ENCODE measurements at regions not wholly inside any gene's neighbourhood (a gene's known extent, or its start where the extent isn't known, plus 50 kb on each side); places are given as distances from the start of the nearest gene placed in this dataset.

- no peaks in the 10 kb centered on the region for H3K36me3 ChIP-seq (ENCODE audit: control insufficient read depth, insufficient read depth, low read length)
- no peaks in the 10 kb centered on the region for H3K36me3 Mint-ChIP-seq (ENCODE audit: low read depth)
- no peak overlapping the region for H3K4me3 Mint-ChIP-seq
- no peak overlapping the region for H3K27ac Mint-ChIP-seq
- peak overlapping the region; percentile 34 for H3K27ac ChIP-seq (ENCODE audit: low read depth, low read length)
- peaks cover 63% of the 10 kb centered on the region for H3K27me3 ChIP-seq (ENCODE audit: control insufficient read depth, insufficient read depth, low read length, poor library complexity, severe bottlenecking)
- TF ChIP-seq CTCF (conservative IDR thresholded peaks at IDR 0.05), result no peak
- no peak for DNase-seq
- H3K9ac ChIP-seq (ENCODE audit: extremely low read depth, low read length, poor library complexity, severe bottlenecking), result no peak overlapping the region
- no peak overlapping the region for H3K4me3 ChIP-seq (ENCODE audit: low read length)
- peaks cover under 1% of the 10 kb centered on the region for H3K9me3 Mint-ChIP-seq
- H3K27me3 Mint-ChIP-seq (ENCODE audit: insufficient read depth), result peaks cover 79% of the 10 kb centered on the region
- peaks cover 15% of the 10 kb centered on the region for H3K4me1 Mint-ChIP-seq
- no peaks in the 10 kb centered on the region for H3K4me1 ChIP-seq (ENCODE audit: control insufficient read depth, insufficient read depth, low read length)
- H3K9me3 ChIP-seq (ENCODE audit: control insufficient read depth, low read length), result no peaks in the 10 kb centered on the region
- WGBS, 2 experiments (ENCODE audit: insufficient coverage in 1 of 2, insufficient read length in 1 of 2), result 90 to 91% methylated on average over 9 to 10 of the region's 10 CpGs
Measured at GRCh38 chr1:84759756-84760155, 69.5 kb upstream of the SSX2IP start.

DNA sequence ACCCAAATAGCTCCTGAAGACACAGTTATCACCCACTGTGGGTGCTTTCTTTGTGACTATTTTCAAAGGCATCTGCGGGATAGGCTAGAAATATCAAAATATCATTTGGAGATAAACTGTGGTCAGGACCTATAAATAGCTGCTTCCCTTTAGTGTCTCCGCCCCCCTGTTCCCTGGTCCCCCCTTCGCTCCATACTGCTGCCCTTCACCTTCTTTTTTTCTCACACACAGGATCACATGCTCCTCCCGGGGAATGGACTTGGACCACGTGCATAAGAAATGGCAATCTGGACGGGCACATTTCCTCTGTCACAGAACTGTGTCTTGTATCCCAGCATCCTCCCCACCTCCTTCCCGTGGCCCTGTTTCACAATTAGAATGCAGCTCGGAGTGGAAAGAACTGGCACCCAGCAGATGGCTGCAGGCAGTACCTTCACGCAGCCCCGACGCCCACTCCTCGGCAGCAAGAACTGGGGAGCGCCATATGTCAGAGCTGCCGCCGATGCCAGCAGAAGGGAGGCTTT, 68.8 kb upstream of the SSX2IP start:
- no peak overlapping the region for H3K4me3 Mint-ChIP-seq
- no peaks in the 10 kb centered on the region for H3K9me3 Mint-ChIP-seq
- H3K27ac ChIP-seq (ENCODE audit: low read depth, low read length), result no peak overlapping the region
- H3K27me3 ChIP-seq (ENCODE audit: control insufficient read depth, insufficient read depth, low read length, poor library complexity, severe bottlenecking), result peaks cover 56% of the 10 kb centered on the region
- H3K27ac Mint-ChIP-seq, result no peak overlapping the region
- H3K36me3 ChIP-seq (ENCODE audit: control insufficient read depth, insufficient read depth, low read length), result no peaks in the 10 kb centered on the region
- no peaks in the 10 kb centered on the region for H3K9me3 ChIP-seq (ENCODE audit: control insufficient read depth, low read length)
- peaks cover 14% of the 10 kb centered on the region for H3K4me1 Mint-ChIP-seq
- peaks cover 78% of the 10 kb centered on the region for H3K27me3 Mint-ChIP-seq (ENCODE audit: insufficient read depth)
- no peaks in the 10 kb centered on the region for H3K4me1 ChIP-seq (ENCODE audit: control insufficient read depth, insufficient read depth, low read length)
- DNase-seq, result no peak
- H3K36me3 Mint-ChIP-seq (ENCODE audit: low read depth), result no peaks in the 10 kb centered on the region
- TF ChIP-seq CTCF (conservative IDR thresholded peaks at IDR 0.05), result no peak
- H3K9ac ChIP-seq (ENCODE audit: extremely low read depth, low read length, poor library complexity, severe bottlenecking), result no peak overlapping the region
- 90 to 93% methylated on average over 3 to 13 of the region's 15 CpGs for WGBS, 2 experiments (ENCODE audit: insufficient coverage in 1 of 2, insufficient read length in 1 of 2)
- no peak overlapping the region for H3K4me3 ChIP-seq (ENCODE audit: low read length)

GRCh38 chr1:84758476-84758875, 68.2 kb upstream of the SSX2IP start:
- H3K36me3 Mint-ChIP-seq (ENCODE audit: low read depth), result no peaks in the 10 kb centered on the region
- H3K9me3 Mint-ChIP-seq, result no peaks in the 10 kb centered on the region
- peaks cover 12% of the 10 kb centered on the region for H3K4me1 Mint-ChIP-seq
- H3K36me3 ChIP-seq (ENCODE audit: control insufficient read depth, insufficient read depth, low read length), result no peaks in the 10 kb centered on the region
- peaks cover 75% of the 10 kb centered on the region for H3K27me3 Mint-ChIP-seq (ENCODE audit: insufficient read depth)
- no peak for DNase-seq
- 90 to 92% methylated on average over 1 to 3 of the region's 3 CpGs for WGBS, 2 experiments (ENCODE audit: insufficient coverage in 1 of 2, insufficient read length in 1 of 2)
- no peak overlapping the region for H3K27ac Mint-ChIP-seq
- TF ChIP-seq CTCF (conservative IDR thresholded peaks at IDR 0.05), result no peak
- H3K9me3 ChIP-seq (ENCODE audit: control insufficient read depth, low read length), result no peaks in the 10 kb centered on the region
- H3K4me1 ChIP-seq (ENCODE audit: control insufficient read depth, insufficient read depth, low read length), result no peaks in the 10 kb centered on the region
- no peak overlapping the region for H3K27ac ChIP-seq (ENCODE audit: low read depth, low read length)
- no peak overlapping the region for H3K9ac ChIP-seq (ENCODE audit: extremely low read depth, low read length, poor library complexity, severe bottlenecking)
- no peak overlapping the region for H3K4me3 Mint-ChIP-seq
- no peak overlapping the region for H3K4me3 ChIP-seq (ENCODE audit: low read length)
- peaks cover 50% of the 10 kb centered on the region for H3K27me3 ChIP-seq (ENCODE audit: control insufficient read depth, insufficient read depth, low read length, poor library complexity, severe bottlenecking)
